T-helper 1 cell (primary cell): ENCODE measurements at regions not wholly inside any gene's neighbourhood (a gene's known extent, or its start where the extent isn't known, plus 50 kb on each side); places are given as distances from the start of the nearest gene placed in this dataset.

Experiments used
- DNase-seq, 5 donors: peaks; one replicate each; pipeline ENCODE4 v3.0.0-alpha.2; 2012 to 2020

DNA sequence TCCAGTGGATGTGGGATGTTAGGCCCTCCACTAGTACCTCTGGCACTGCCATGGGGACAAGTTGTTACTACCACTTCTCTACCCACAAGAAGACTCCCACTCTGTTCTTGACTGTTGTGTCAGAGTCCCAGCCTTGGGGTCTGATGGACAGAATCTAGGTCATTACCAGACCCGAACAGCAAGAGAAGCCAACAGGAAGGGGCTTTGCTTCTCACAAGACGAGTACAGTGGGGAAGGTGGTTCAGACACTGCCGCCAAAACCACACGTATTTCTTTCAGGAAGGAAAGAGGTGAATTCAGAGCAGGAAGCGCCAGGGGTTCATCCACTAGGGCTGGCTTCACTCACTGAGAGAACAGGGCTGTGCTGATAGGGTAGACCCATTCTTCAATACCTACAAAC, 161.3 kb upstream of the KIT start:
- DNase-seq, result no peak

DNA sequence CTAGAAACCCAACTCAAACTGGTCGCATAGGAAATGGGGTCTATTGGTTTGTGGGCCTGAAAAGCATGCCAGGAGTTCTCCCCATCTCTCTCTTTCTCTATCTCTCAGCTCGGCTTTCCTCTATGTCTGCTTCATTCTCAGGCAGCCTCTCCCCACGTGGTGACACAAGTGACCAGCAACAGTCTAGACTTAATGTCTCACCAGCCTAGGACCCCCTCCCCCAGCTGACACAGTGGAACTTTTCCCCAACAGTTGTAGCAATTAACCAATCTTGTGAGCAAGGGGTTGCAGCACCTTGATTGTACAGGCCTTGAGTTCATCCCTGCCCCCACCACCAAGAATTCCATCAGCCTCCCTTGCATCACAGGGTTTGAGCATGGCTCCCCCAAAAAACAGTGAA, 159.8 kb upstream of the KIT start:
- no peak for DNase-seq

DNA sequence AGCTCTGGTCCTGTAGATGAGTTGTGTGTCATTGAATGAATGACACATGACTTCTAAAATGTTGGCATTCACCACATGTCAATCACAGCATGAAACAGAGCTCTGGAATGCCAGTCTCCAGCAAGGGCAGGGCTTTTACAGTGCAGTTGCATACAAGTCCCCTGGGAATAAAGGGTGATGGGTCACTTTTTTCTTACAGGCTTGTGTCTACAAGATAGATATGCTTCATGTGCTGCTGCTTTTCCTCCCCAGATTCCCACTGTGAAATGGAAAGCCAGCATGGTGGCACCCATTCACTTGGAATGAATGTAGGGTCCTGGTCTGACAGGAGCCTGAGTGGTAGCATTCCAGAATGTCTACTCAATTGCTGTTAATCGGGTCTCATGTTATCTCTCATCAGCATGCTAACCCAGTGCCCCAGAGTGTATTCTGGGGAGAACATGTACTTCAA, 159.1 kb upstream of the KIT start:
- no peak for DNase-seq

DNA sequence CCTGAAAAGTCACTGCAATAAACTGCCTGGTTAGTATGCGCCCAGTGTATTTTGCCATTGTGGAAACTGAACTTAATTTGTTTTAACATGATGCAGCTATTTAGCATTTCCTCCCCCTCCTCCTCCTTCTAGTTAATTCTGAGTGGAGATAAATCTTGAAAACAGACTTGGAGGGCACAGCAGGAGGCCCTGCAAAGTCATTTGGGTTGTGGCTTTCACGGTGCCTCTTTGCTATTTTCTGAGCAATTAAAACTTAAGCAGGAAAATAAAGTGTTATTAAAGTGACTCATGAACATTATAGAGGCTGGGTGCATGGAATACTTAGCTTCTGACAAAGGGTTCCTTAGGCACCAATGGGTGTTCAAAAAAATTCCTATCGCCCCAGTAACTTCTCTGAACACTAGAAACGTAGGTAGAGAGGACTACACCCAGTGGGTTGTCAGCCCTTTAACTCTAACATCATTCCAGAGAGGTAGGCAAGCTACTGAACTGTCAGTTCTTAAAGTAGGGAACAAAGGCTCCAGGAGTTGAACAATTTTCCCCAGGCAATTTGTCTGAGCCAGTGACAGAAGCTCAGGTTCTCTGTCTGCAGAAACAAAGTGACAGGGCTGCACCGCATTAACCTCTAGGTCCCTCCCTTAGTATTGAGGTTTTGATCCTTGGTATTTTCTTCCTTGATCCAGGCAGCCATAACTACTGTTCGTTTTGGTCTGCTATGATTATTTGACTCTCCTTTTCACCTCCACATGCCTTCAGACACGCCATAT, 158.3 kb upstream of the KIT start:
- no peak for DNase-seq

DNA sequence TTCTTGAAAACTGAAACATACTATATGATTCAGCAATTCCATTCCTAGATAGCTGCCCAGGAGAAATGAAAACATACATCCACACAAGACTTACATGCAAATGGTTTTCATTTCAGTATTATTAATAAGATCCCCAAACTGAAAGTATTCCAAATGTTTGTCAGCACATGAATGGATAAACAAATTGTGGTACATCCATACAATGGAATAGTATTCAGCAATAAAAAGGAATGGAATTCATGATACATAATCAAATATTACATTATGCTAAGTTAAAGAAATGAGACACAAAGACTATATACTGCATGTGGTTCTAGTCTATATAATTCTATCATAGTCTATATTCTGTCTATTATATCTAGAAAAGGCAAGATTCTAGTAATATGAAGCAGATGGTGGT, 152.4 kb upstream of the KIT start:
- DNase-seq, result no peak

DNA sequence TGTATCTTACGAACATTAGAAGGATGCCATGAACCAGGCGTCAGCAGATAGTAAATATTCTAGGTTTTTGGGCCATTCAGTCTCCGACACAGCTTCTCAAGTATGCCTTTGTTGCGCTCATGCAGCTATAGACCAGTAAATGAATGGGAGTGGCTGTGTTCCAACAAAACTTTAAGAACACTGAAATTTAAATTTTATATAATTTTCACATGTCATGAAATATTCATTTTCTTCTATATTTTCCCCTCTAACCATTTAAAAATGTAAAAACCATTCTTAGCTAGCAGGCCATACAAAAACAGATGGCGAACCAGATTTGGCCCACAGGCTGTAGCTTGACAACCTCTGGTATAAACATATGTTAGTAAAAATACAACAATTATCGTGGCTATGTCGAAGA, 151.8 kb upstream of the KIT start:
- DNase-seq, result no peak

DNA sequence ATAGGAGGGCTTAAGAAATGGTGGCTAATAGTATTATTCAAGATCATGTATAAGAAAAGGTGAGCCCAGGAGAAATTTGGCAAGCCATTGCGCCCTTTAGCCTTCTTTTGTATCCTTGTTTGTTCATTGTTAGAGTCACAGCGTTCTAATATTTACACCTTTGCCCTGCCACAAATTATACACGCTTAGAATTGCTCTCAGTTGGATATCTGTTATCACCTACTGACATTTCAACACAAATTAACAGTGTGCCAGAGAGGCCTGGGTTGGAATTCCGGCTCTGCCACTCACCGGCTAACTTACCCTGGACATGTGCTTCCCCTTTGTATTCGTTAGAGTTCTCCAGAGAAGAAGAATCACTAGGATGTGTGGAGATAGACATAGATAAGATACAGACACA, 148.7 kb upstream of the KIT start:
- no peak for DNase-seq

DNA sequence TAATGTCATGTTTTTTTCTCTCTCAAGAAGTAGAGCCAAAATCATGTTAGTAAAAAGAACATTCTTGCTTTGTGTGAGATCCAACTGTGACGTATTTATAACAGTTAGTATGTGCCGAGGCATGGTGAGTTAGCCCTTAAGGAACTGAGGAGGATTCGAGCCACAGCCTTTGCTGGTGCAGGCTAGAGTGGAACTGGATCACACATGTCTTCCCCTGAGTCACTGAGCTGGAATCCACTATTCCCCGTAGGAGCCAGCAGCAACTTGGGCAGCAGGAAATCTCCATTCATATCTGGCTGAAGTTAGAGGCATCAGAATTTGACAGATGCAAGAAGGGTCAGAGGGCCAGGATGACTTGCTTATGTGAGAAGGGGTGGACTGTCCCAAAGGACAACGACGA, 144.6 kb upstream of the KIT start:
- DNase-seq, result no peak

DNA sequence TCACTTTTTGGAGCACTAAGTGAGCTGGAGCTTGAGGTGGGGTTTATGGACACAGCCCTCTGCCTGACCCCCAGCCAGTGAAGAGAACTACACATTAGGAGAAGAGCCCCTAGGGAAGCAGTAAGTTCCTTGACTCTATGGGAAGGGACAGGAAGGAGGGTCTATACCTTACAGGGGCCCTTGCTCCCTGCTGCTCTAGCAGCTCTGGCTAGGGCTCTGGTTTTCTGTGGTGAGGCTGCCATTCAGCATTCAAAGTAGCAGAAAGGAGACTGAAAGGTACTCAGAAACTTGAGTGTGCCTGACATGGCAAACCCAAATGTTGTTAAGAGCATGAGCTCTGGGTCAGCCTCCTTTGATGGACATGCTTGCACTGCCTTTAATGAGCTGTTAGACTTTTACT, 144.0 kb upstream of the KIT start:
- no peak for DNase-seq

DNA sequence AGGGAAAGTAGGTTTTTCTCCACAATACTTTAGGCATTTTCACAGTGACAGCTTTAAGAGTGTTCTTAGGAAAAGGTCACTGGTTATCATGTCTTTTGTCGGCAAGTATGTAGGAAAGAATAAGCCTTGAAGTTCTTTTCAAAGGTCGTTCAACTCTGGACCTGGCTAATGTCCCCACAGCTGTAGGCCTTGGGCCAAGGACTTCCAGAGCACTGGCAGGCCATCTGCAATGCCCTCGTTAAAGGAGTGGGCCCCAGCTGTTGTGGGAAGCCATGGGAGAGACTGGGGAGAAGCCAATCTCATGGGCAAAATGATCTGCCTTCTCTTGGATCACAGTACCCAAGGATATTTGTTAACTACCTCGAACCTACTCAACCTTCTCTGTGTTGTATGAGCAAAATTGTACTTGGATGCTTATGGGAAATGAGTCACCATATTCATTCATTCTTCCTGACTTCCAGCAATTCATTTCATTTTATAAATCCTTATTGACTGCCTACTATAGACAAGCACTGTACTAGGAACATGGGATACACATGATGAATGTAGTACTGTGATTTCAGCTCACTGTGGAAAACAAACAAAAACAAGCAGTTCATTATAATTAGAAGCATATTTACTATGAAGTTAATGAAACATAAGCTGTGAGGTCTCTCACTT, 141.1 kb upstream of the KIT start:
- no peak for DNase-seq

DNA sequence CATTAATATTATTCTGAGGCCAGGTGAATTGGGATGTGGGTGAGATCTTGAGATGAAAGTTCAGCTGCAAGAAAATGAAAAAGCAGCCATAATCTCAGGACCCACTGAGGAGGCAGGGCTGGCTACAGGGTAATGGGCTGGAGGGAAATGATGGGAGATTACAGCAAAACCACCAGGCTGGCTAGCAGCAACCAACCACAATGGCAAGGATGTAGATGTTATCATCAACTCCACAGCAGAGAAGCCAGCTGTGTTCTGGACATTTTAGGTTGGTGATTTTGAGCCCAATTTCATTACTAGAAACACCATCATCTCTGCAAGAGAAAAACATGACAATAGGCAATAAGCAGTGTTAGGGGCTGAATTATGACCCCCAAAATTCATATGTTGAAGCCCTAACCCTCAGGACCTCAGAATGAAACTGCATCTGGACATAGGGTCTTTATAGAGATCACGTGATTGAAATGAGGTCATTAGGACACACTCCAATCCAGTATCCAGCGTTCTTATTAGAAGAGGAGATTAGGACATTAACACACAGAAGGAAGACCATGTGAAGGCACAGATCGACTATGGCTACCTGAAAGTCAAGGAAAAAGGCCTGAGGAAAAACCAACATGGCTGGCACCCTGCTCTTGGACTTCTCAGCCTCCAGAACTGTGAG, 139.8 kb upstream of the KIT start:
- no peak for DNase-seq

DNA sequence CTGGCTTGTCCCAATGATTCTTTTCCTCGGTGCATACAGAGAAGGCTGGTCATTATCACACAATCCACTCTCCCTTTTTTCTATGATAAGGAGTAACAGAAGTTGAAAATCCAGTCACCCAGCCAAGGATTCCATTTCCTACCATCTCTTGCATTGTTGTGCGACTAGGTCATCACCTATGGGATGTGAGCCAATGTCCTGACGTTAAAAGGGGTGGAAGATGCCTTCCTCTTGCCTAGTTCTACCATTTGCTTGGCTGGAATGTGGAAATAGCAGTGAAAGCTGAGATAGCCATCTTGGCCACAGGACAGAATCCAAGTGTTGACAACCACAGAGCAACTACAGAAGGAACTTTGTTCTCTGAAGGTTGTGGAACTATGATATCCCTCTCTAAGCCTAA, 132.2 kb upstream of the KIT start:
- no peak for DNase-seq

DNA sequence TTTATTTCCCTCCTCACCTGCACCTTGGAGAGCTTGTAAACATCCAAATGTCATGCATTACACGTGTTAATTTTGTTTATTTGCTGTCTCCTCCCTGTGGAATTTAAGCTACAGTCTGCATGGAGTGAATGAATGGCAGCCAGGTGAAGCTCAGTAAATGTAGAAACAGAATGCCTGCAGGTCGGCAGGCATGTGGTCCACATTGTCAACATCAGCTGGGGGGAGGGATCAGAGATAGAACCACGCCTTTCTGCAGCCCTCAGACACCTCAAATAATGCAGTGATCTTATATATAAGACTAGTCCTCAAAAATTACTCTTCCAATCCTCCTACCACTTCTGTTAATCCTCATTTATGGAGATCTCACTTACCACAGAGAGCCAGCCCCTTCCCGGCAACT, 131.2 kb upstream of the KIT start:
- DNase-seq, result no peak

DNA sequence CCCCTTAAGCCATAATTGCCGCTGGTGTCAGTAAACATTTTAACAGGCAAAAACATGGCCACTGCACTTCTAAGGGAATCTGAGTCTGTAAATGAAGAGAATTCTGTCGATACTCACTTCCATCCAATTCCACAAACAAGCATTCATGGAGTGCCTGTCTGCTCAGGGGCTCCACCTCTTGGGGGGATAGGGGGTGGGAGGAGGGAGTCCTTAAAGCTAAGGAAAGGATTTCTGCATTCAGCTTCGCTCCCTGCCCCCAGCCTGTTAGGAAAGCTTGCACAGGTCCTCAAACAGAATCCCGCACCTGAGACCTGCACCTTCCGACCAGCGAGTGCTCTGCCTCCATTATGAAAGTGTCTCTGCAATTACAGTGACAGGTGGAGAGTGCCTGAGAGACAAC, 130.2 kb upstream of the KIT start:
- DNase-seq, result no peak

DNA sequence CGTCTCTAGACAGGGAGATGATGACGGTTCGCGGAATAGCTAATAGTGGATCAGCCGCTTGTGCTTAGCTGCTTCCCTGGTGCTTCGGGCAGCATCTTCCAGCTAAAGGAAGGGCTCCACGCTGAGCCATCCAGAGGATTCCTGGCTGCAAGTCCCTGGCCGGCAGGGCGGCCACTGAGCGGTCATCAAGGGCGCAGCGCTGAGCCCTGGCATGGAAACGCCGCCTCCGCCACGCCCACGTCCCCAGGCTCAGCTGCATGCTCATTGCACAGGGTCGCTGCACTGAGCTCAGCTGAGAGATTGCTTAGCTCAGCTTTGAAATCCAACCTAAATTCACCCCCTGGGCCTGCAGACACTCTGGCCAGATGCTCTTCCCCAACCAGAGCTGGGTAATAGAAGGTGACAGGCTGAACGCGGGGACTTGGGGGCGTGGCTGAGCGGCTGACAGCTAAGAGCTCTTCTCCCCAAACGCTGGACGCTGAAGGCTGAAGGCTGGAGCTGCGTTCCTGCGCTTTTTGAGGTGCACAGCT, 118.2 kb upstream of the KIT start:
- DNase-seq, result no peak

DNA sequence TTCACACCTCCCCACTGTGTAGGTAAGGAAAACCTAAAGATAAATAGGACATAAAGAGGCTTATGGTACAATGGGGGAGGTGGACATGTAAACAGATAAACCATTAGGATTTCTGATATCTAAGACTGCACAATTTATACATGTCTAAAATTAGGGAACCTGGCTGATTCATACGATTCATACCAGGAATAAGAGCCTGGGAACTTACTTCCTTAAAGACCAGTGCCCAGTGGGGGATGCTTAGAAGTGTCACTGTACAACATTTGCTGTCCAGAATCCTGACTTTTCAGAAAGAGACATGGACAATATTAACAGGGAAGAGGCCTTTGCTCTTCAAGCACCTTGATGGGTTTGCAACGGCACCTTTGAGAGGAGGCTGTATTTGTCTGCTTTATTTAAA, 116.8 kb upstream of the KIT start:
- DNase-seq, result no peak

DNA sequence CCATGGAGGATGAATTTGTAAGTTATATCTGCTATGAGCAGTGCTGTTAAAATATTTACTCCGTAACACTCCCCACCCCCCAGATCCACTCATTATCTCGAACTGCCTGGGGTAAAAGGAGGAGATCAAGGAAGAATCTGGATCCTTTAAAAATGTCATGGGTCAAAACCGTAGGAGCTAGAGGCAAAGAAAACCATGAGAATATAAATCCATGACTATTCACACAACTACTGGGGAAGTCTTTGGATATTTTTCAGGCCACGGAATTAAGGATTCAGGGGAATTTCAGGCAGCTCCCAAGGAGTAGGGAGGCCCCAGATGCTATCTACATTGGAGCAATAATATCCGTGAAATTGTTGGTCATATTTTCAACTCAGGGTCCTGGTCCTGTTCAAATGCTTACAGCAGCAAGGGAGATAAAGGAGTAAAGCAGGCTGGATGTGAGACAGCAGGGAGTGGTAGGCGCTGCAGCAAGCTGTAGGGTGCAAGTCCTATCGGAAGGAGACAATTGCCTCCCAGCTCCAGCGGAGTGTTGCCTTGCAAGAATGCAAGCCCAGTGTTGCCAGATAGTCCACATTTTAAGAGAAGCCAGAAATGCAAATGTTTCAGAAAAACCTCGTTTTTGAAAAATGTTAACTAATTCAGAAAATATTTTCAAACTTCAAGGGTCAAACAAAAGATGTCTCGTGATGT, 116.2 kb upstream of the KIT start:
- no peak for DNase-seq

DNA sequence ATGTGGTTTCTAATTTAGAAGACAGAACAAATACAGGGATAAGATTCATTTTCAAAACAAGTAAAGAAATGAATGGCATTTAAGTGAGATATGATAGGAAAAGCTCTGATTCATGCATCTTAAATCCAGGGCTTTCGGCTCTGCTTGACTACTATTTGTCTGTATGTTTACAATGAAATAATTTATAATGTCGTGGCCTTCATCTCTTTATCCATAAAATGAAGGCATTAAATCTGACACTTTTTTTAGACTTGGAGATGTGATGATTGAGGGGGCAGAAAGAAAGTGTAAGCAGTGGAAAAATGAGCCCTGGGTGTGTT, 115.7 kb upstream of the KIT start:
- no peak for DNase-seq

DNA sequence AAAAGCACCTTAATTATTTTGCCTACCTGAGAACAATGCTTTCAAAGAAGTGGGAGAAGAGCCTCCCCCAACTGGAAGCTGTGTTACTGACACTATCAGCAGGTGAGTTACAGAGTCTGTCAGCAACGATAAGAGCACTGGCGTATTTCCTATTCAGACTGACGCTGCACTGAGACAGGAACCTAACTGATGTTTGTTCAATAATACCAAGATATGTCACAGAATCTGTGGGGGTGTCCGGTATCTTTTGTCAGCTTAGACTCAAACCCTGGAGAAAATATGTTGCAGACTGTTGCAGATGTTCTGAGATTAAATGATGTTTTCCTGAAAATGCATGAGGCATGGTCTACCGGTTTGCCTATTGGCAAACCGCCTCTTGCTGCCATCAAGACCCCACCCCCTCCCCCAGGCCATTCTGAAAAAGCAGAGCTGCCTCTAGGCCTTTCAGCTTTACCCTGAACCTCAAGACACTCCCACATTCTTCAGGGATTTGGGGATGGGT, 115.2 kb upstream of the KIT start:
- DNase-seq, result no peak

DNA sequence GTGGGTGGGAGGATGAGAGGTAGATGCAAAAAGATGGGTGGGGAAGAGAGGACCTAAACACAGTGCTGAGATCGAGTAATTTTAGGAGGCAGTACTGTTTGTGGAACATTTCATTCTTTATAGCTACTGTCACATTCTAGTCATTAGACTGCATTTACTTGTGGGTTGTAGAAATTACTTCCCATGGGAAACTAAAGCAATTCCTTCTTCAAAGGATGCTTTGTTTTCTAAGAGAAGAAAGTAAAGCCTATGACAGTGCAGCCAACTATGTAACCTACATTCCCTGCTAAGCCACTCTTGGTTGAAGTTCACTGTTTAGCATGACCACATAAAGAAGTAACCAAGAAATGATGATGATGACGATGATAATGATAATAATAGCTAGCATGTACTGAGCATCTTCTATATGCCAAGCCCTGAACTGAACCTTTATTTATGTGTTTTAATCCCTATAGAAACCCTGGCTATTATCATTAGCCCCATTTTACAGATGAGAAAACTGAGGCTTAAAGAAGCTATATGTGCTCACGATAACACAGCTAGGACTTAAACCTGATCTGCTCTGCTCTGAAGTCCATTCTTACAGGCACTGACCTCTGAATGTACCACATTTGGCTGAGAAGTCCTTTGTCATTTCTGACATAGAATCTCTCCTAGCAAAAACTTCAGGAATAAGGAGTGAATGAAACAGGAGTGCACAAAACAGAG, 114.5 kb upstream of the KIT start:
- DNase-seq, result no peak

DNA sequence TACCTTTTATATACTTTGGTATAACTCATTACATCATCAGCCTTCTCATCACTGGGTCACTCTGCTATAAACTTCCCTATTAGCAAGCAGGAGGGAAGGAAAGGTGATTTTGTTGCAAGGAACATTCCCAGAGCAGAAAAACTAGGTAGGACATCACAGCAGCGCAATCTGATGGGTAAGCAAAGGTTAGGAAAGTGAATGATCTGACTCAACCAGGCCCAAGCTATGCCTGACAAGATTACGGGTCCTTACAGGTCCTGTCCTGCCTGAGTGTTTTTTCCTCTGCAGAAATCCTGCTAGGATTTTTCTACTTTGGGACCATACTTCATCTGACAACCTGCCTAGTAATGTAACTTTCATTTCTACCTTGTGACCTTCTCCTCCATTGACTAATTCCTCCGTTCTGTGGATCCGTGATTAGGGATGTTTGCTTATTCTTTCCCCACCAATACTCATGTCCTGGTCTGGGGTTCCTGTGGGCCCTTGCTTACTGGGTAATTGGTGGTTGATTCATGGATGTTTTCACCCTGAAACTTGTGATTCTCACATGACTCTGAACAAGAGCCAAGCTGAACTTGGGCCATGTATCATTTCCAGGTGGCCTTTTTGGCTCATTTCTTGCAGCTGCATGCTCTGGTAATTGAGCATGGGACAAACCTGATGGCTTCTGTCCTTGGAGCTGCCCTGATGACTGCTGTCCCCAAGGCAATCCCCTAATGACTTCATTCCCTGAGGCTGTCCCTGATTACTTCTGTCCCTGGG, 111.9 kb upstream of the KIT start:
- DNase-seq, result no peak
